Mucosa of rectum (tissue), 2 donors: ENCODE measurements at regions not wholly inside any gene's neighbourhood (a gene's known extent, or its start where the extent isn't known, plus 50 kb on each side); places are given as distances from the start of the nearest gene placed in this dataset.

ENCODE experiments used
- H3K27ac ChIP-seq, 2 donors: one replicate each; pipeline ENCODE4 v1.7.0; 2013; ENCODE audit warnings: inconsistent platforms in 2 of 2, low read depth in 2 of 2, low read length in 2 of 2
- H3K27me3 ChIP-seq, 2 donors: one replicate each; pipeline ENCODE4 v1.7.0; 2013; ENCODE audit warnings: low read length in 2 of 2; ENCODE audit not compliant: control insufficient read depth in 2 of 2, insufficient read depth in 2 of 2
- H3K36me3 ChIP-seq, 2 donors: one replicate each; pipeline ENCODE4 v1.7.0; 2013; ENCODE audit warnings: low read length in 2 of 2; ENCODE audit not compliant: control insufficient read depth in 2 of 2, insufficient read depth in 2 of 2
- H3K4me1 ChIP-seq, 2 donors: one replicate each; pipeline ENCODE4 v1.7.0; 2013; ENCODE audit warnings: low read length in 2 of 2, mild to moderate bottlenecking in 1 of 2; ENCODE audit not compliant: control insufficient read depth in 2 of 2, insufficient read depth in 2 of 2
- H3K4me3 ChIP-seq, 2 donors: one replicate each; pipeline ENCODE4 v1.7.0; 2013; ENCODE audit warnings: low read length in 2 of 2
- H3K9ac ChIP-seq, 2 donors: one replicate each; pipeline ENCODE4 v1.7.0; 2013; ENCODE audit warnings: low read length in 2 of 2, low read depth in 1 of 2, mild to moderate bottlenecking in 1 of 2
- H3K9me3 ChIP-seq, 2 donors: one replicate each; pipeline ENCODE4 v1.7.0; 2013; ENCODE audit warnings: low read length in 2 of 2; ENCODE audit not compliant: control insufficient read depth in 2 of 2
- donor health status: healthy.
- donor health status: Normal muscosa, but diverticular disease.

DNA sequence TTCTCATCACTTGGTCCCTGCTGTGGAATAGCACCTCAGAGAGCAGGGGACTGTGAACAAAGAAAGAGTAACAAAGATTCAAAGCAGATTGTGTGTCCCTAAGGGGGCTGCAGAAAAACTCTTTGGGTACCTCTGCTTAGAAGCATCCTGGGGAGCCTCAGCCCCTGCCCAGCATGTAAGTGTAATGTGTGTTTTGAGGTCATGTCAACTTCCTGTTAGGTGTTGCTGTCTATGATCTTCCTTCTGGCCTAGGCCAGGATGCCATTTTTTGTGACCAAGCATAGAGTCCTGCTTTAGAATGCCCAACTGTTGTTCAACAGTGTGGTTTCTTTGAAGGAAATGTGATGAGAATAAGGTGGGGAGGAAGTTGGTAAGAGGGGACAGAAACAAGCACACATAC, 77.1 kb upstream of the BCL6 start:
- no peaks in the 10 kb centered on the region for H3K36me3 ChIP-seq
- H3K27me3 ChIP-seq = no peaks in the 10 kb centered on the region
- H3K4me3 ChIP-seq = no peak overlapping the region
- H3K9ac ChIP-seq = no peak overlapping the region
- no peaks in the 10 kb centered on the region for H3K9me3 ChIP-seq
- H3K27ac ChIP-seq = no peak overlapping the region
- no peaks in the 10 kb centered on the region for H3K4me1 ChIP-seq

DNA sequence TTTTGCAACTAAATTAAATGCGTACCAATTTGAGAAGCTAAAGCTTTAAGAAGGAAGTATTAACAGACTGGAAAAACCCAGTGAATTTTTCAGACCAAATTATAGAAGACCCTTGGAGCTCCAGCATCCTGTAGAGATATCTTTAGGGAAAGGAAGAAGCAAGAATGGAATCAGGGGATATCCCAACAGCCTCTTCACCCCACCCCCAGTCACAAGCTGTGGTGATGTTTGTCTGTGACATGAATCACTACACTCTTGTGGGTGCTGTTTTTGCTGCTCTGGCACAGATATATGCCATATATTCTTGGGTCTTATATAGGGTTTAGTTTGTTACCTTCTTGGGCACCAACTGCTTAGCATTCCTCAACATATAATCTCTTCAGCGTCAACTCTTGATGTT, 78.5 kb upstream of the BCL6 start:
- Histone ChIP-seq H3K9ac (no peak overlapping the region), H3K27ac (no peak overlapping the region), H3K27me3 (no peaks in the 10 kb centered on the region), H3K4me1 (no peaks in the 10 kb centered on the region), H3K36me3 (no peaks in the 10 kb centered on the region), H3K9me3 (no peaks in the 10 kb centered on the region), H3K4me3 (no peak overlapping the region)

DNA sequence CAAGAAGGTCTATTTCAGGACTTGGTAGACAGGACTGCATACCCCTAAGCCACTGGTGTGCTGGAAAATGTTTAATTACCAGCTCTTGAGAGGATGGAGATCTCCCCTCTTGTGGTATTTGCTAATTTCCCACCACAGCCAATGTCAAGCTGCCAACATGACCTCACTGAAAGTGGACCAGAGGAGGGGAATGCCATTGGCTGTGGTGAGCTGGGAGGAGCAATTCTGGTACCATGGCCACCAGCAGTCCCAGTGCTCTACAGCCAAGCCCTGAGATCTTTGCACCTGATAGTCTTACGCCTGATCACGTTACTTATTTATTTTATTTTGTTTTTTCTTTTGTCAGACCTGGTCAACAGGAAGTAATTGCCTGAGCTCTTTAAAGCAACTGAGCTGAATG, 82.5 kb upstream of the BCL6 start:
- no peaks in the 10 kb centered on the region for H3K4me1 ChIP-seq
- no peak overlapping the region for H3K4me3 ChIP-seq
- H3K9ac ChIP-seq = no peak overlapping the region
- H3K9me3 ChIP-seq = no peaks in the 10 kb centered on the region
- no peak overlapping the region for H3K27ac ChIP-seq
- no peaks in the 10 kb centered on the region for H3K27me3 ChIP-seq
- no peaks in the 10 kb centered on the region for H3K36me3 ChIP-seq

DNA sequence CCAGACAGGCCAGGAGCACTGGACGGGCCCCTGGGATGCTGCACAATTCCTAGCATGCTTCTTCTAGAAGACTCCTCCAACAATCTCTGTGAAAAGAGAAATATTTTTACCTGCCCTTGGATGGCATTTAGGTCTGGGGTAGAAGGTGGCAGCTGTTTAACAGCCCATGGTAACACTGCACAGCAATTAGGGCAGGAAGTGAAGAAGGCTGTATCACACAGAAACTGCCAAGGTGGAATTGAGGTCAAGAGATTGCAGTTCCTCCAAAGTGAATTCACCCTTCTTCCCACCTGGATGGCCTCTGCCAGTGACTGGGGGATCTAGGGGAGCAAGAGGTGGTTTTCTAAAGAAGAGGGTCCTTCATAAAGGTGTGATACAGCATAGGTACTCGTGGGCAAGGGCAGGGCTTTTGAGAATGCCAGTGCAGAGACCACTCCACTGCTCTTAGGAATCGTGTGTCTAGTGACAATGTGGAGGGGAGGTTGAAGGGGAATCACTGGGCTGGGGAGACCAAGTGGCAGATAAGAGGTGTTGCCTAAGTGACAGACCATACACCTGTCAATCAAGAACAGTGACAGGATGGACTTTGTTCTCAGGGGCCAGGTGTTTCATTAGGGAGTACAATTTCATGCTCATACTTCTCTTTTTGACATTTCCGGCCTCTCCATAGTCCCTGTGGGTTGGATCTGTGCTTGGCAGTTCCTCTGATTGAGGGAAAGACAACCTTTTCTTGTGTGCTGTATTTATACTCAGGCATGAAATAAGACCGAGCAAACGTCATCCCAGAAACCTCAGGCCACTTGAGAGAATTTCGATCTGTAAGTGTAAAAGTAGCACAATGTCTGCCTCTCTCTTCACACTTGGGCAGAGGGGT, 83.5 kb upstream of the BCL6 start:
- Histone ChIP-seq H3K4me1 (no peaks in the 10 kb centered on the region), H3K9ac (no peak overlapping the region), H3K27ac (no peak overlapping the region), H3K9me3 (no peaks in the 10 kb centered on the region), H3K27me3 (no peaks in the 10 kb centered on the region), H3K36me3 (no peaks in the 10 kb centered on the region), H3K4me3 (no peak overlapping the region)

DNA sequence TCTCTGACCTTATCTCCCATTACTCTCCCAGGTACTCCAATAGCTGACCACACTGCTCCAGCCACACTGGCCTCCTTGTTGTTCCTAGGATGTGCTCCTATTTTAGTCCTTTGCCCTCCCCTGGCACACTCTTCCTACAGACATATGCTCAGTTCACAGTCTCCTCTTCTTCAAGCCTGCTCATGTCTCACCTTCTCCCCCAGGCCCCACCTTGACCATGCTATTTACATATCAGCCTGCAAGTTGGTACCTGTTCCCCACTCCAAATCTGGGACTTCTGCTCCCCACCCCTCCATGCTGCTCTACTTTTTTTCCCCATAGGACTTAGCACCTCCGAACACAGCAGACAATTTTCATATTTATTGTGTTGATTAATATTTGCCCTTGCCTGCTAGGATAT, 84.9 kb upstream of the BCL6 start:
- Histone ChIP-seq H3K9me3 (no peaks in the 10 kb centered on the region), H3K36me3 (no peaks in the 10 kb centered on the region), H3K4me3 (no peak overlapping the region), H3K27ac (no peak overlapping the region), H3K4me1 (no peaks in the 10 kb centered on the region), H3K9ac (no peak overlapping the region), H3K27me3 (no peaks in the 10 kb centered on the region)

DNA sequence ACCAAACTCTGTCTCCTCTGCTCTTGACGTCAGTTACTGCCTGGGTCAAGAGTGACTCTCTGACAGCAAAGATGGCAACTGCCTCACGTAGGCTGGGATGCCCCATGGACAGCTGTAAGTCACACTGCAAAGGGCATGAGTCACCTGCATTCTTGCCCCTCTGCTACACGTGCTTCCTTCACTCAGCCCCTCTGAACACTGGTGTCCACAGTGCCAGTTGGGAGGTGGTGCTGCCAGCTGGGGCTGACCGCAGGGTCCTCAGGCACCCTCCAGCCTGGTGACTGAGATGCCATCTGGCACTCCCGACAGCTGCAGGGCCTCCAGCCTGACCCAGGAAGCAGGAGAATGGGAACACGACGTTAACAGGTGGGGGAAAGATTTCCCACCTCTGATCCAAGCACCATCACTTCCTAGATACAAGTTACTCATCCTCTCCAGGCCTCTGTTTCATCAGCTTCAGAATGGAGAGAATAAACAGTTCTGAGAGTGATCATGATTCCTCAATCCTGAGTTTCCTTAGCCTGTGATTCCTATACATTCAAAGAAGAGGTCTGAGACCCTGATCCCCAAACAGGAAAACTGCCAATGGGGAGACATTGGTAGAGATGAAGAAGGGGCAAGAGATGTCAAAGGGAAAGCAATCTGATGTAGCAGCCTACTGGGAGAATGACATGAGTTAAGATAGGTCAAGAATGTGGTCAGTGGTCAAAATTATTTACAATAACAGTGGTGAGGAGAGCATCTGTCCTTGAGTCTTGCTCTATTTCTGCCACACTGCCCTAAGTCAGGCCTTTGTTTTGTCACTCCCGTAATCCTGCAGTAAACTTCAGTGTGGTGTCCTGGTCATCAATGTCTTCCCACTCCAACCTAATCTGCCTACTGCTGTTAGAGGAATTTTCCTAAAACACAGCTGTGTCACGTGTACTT, 86.1 kb upstream of the BCL6 start:
- H3K4me1 ChIP-seq = no peaks in the 10 kb centered on the region
- no peaks in the 10 kb centered on the region for H3K27me3 ChIP-seq
- H3K27ac ChIP-seq = no peak overlapping the region
- H3K9ac ChIP-seq = no peak overlapping the region
- no peaks in the 10 kb centered on the region for H3K9me3 ChIP-seq
- no peaks in the 10 kb centered on the region for H3K36me3 ChIP-seq
- no peak overlapping the region for H3K4me3 ChIP-seq

DNA sequence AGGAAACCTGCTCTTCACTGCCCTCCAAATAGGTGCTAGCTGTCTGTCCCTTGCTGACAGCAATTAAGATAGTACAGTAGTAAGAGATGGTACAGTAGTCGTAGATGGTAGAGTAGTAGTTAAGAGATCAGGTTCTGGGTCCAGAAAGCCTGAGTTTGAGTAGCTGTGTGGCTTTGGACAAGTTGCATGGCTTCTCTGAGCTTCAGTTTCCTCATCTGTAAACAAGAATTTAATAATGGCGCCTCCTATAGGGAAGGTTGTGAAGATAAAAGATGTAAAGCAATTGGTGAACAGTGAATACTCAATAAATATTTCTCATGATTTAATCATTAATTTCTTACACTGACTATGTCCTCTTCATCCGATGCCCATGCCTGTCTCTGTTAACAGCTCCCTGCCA, 86.9 kb upstream of the BCL6 start:
- Histone ChIP-seq H3K4me3 (no peak overlapping the region), H3K27me3 (no peaks in the 10 kb centered on the region), H3K4me1 (no peaks in the 10 kb centered on the region), H3K9me3 (no peaks in the 10 kb centered on the region), H3K9ac (no peak overlapping the region), H3K36me3 (no peaks in the 10 kb centered on the region), H3K27ac (no peak overlapping the region)

DNA sequence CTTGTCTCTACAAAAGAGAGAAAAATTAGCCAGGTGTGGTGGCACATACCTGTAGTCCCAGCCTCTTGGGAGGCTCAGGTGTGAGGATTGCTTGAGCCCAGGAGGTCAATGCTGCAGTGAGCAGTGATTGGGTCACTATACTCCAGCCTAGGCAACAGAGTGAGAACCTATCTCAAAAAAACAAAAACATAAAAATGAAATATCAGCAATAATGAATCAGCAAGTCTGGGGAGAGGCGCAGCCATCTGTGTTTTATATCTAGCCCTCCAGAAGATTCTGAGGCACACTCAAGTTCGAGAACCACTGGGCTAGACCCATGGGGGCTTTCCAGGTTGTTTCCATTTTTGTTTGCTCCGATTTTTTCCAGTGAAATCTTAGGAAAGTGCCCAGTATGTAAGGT, 88.1 kb upstream of the BCL6 start:
- H3K36me3 ChIP-seq = no peaks in the 10 kb centered on the region
- H3K9ac ChIP-seq = no peak overlapping the region
- no peaks in the 10 kb centered on the region for H3K9me3 ChIP-seq
- H3K27ac ChIP-seq = no peak overlapping the region
- no peak overlapping the region for H3K4me3 ChIP-seq
- no peaks in the 10 kb centered on the region for H3K27me3 ChIP-seq
- no peaks in the 10 kb centered on the region for H3K4me1 ChIP-seq

DNA sequence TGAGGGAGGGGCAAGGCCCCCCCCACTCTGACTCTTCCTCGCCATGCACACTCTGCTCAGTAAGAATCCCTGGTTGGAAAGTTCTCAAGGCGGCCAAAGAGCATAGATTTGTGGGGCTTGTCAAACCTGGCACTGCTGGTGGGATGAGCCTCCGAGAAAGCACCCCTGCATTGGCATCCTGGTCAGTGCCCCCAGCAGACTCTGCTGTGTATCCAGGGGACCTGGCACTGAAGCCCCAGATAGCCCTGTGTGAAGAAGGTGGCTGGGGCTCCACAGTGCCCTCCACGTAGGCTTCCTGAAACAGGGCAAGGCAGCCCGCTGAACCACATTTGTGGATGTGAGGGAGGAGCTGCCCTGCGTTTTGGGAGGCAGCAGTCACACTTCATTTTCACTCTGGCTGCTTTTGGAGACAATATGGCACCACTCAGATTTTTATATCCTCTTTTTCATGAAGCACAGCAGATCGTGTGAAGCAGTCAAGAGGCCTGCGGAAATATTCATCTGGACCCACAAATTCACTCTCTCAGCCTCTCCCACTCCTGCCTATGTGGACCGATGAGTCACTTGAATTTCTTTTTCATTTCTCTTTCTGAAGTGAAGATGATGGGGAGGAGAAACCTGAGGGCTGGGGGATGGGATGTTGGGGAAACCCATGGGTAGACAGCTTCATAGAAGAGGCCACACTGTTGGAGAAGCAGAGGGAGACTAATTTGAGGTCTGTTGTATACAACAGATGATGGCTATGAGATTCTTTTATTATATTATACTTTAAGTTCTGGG, 88.7 kb upstream of the BCL6 start:
- no peak overlapping the region for H3K4me3 ChIP-seq
- no peak overlapping the region for H3K9ac ChIP-seq
- H3K36me3 ChIP-seq = no peaks in the 10 kb centered on the region
- no peak overlapping the region for H3K27ac ChIP-seq
- no peaks in the 10 kb centered on the region for H3K27me3 ChIP-seq
- no peaks in the 10 kb centered on the region for H3K4me1 ChIP-seq
- H3K9me3 ChIP-seq = no peaks in the 10 kb centered on the region
